Omental fat pad (tissue), 3 donors: ENCODE measurements at regions not wholly inside any gene's neighbourhood (a gene's known extent, or its start where the extent isn't known, plus 50 kb on each side); places are given as distances from the start of the nearest gene placed in this dataset.
"Not testable (repeated sequence)": the region's sequence is repeated elsewhere in the genome, so short reads cannot be mapped to it uniquely, and the experiment has no call there.

Experiments
- ATAC-seq: fragments of 150-250 bp; one replicate; pipeline ENCODE4 v1.9.1; 2016; ENCODE audit warnings: mild to moderate bottlenecking, moderate library complexity; ENCODE audit not compliant: low FRiP score
- DNase-seq: peaks from one replicate; pipeline ENCODE4 v3.0.0-alpha.2; 2019; ENCODE audit warnings: low spot score
- CTCF ChIP-seq, 3 donors: fragments of 450-650 bp; IDR thresholded peaks; one replicate each; pipeline ENCODE4 v1.5.1; 2016 to 2017; ENCODE audit warnings: antibody characterized with exemption in 3 of 3, mild to moderate bottlenecking in 3 of 3, moderate library complexity in 2 of 3

GRCh38 chr20:30919514-30920188 lies 337.8 kb upstream of the DEFB115 start:
- no peak for TF ChIP-seq CTCF (IDR thresholded peaks at IDR 0.05)
- ATAC-seq (no peak), DNase-seq (no peak)

GRCh38 chr20:30921286-30922071 lies 336.0 kb upstream of the DEFB115 start:
- no peak for ATAC-seq
- no peak for TF ChIP-seq CTCF (IDR thresholded peaks at IDR 0.05)
- DNase-seq, result no peak

GRCh38 chr20:30922129-30922528 lies 335.3 kb upstream of the DEFB115 start:
- no peak for DNase-seq
- TF ChIP-seq CTCF (IDR thresholded peaks at IDR 0.05), result no peak
- ATAC-seq, result no peak

GRCh38 chr20:30937790-30938189 lies 319.7 kb upstream of the DEFB115 start:
- no peak for TF ChIP-seq CTCF (IDR thresholded peaks at IDR 0.05)
- DNase-seq, result no peak
- no peak for ATAC-seq

- ATAC-seq, result no peak
- DNase-seq, result no peak
- TF ChIP-seq CTCF (IDR thresholded peaks at IDR 0.05), result no peak
Measured at GRCh38 chr20:30949761-30950160, 307.7 kb upstream of the DEFB115 start.

GRCh38 chr20:30951088-30951487 lies 306.4 kb upstream of the DEFB115 start:
- DNase-seq, ATAC-seq: not testable (repeated sequence)

GRCh38 chr20:30956649-30957048 lies 300.8 kb upstream of the DEFB115 start:
- not testable (repeated sequence) for ATAC-seq, DNase-seq

GRCh38 chr20:30959208-30959607 lies 298.3 kb upstream of the DEFB115 start:
- not testable (repeated sequence) for DNase-seq, ATAC-seq
